ENCODE measurements at regions not wholly inside any gene's neighbourhood (a gene's known extent, or its start where the extent isn't known, plus 50 kb on each side); places are given as distances from the start of the nearest gene placed in this dataset.
A peak's percentile ranks its signal among the peaks of the same experiment; 100 is the strongest.

- Mint-ChIP-seq H3K36me3 (ENCODE audit: unreplicated experiment) (no peaks in the 10 kb centered on the region), H3K27me3 (ENCODE audit: unreplicated experiment) (no peaks in the 10 kb centered on the region), H3K9me3 (ENCODE audit: unreplicated experiment) (no peaks in the 10 kb centered on the region), H3K27ac (ENCODE audit: unreplicated experiment) (peak overlapping the region; percentile 48), H3K4me3 (ENCODE audit: unreplicated experiment) (no peak overlapping the region), H3K4me1 (ENCODE audit: unreplicated experiment) (peaks cover 17% of the 10 kb centered on the region)
- TF ChIP-seq CTCF (IDR thresholded peaks at IDR 0.05): no peak
- DNase-seq (ENCODE audit: extremely low spot score, unreplicated experiment): no peak
Measured at GRCh38 chr1:218620956-218621355, 275.8 kb downstream of the TGFB2 start.

DNA sequence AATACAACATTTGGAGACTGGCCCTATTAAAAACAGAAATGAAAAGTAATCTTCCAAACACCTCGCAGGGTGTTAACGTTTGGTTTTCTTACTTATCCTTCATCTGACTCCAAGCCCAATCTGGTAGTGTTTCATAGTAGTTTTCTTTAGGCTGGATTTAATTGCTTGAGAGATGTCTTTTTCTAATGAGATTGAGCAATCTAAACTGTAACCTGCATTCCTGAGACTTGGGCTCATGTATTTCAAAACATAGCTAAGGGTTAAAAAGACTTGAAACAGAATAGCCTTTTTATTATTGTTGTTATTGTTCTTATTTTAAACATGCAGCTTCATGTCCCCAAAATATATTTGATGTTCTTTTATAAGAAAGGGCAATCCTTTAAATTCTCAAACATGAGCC is 278.9 kb downstream of the TGFB2 start:
- peaks cover 2% of the 10 kb centered on the region for H3K36me3 Mint-ChIP-seq (ENCODE audit: unreplicated experiment)
- H3K27ac Mint-ChIP-seq (ENCODE audit: unreplicated experiment): no peak overlapping the region
- H3K4me1 Mint-ChIP-seq (ENCODE audit: unreplicated experiment): peaks cover 12% of the 10 kb centered on the region
- H3K4me3 Mint-ChIP-seq (ENCODE audit: unreplicated experiment): no peak overlapping the region
- no peak for DNase-seq (ENCODE audit: extremely low spot score, unreplicated experiment)
- peaks cover 4% of the 10 kb centered on the region for H3K9me3 Mint-ChIP-seq (ENCODE audit: unreplicated experiment)
- no peaks in the 10 kb centered on the region for H3K27me3 Mint-ChIP-seq (ENCODE audit: unreplicated experiment)
- no peak for TF ChIP-seq CTCF (IDR thresholded peaks at IDR 0.05)

DNA sequence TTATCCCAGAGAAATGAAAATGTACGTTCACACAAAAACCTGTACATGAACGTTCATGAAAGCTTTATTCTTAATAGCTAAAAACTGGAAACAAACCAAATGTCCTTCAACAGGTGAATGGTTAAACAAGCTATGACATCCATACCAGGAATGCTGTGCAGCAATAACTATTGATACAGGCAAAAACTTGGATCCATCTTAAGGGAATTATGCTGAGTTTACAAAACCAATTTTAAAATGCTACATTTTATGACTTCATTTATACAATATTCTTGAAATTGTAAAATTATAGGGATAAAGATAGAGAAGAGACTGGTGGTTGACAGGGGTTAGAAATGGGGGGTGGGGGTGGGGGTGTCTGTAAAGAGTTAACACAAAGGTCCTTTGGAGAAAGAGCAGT is 280.3 kb downstream of the TGFB2 start:
- peaks cover 10% of the 10 kb centered on the region for H3K4me1 Mint-ChIP-seq (ENCODE audit: unreplicated experiment)
- H3K9me3 Mint-ChIP-seq (ENCODE audit: unreplicated experiment): peaks cover 5% of the 10 kb centered on the region
- H3K36me3 Mint-ChIP-seq (ENCODE audit: unreplicated experiment): peaks cover 2% of the 10 kb centered on the region
- DNase-seq (ENCODE audit: extremely low spot score, unreplicated experiment): no peak
- H3K4me3 Mint-ChIP-seq (ENCODE audit: unreplicated experiment): no peak overlapping the region
- H3K27ac Mint-ChIP-seq (ENCODE audit: unreplicated experiment): no peak overlapping the region
- no peak for TF ChIP-seq CTCF (IDR thresholded peaks at IDR 0.05)
- H3K27me3 Mint-ChIP-seq (ENCODE audit: unreplicated experiment): no peaks in the 10 kb centered on the region

- H3K9me3 Mint-ChIP-seq (ENCODE audit: unreplicated experiment): peaks cover 23% of the 10 kb centered on the region
- H3K36me3 Mint-ChIP-seq (ENCODE audit: unreplicated experiment): peaks cover under 1% of the 10 kb centered on the region
- TF ChIP-seq CTCF (IDR thresholded peaks at IDR 0.05): no peak
- H3K4me3 Mint-ChIP-seq (ENCODE audit: unreplicated experiment): no peak overlapping the region
- no peak overlapping the region for H3K27ac Mint-ChIP-seq (ENCODE audit: unreplicated experiment)
- H3K4me1 Mint-ChIP-seq (ENCODE audit: unreplicated experiment): no peaks in the 10 kb centered on the region
- DNase-seq (ENCODE audit: extremely low spot score, unreplicated experiment): no peak
- H3K27me3 Mint-ChIP-seq (ENCODE audit: unreplicated experiment): no peaks in the 10 kb centered on the region
Measured at GRCh38 chr1:218633238-218633988, 288.3 kb downstream of the TGFB2 start.

GRCh38 chr1:218634212-218634611 is 289.1 kb downstream of the TGFB2 start:
- H3K36me3 Mint-ChIP-seq (ENCODE audit: unreplicated experiment): no peaks in the 10 kb centered on the region
- H3K9me3 Mint-ChIP-seq (ENCODE audit: unreplicated experiment): peaks cover 22% of the 10 kb centered on the region
- H3K27ac Mint-ChIP-seq (ENCODE audit: unreplicated experiment): no peak overlapping the region
- H3K4me1 Mint-ChIP-seq (ENCODE audit: unreplicated experiment): no peaks in the 10 kb centered on the region
- no peak for DNase-seq (ENCODE audit: extremely low spot score, unreplicated experiment)
- H3K27me3 Mint-ChIP-seq (ENCODE audit: unreplicated experiment): no peaks in the 10 kb centered on the region
- TF ChIP-seq CTCF (IDR thresholded peaks at IDR 0.05): no peak
- H3K4me3 Mint-ChIP-seq (ENCODE audit: unreplicated experiment): no peak overlapping the region

All from osteocyte (in vitro differentiated cells).